C4-2B (cell line): ENCODE measurements at regions not wholly inside any gene's neighbourhood (a gene's known extent, or its start where the extent isn't known, plus 50 kb on each side); places are given as distances from the start of the nearest gene placed in this dataset.

Source experiments
- H3K27ac ChIP-seq: fragments of 450-650 bp; 2 replicates; pipeline ENCODE4 v1.5.1; 2017
- ZFX ChIP-seq: fragments of 450-650 bp; IDR thresholded peaks from 2 replicates; pipeline ENCODE4 v1.6.1; 2017
- TF ChIP-seq, protein P1 (sequence below): fragments of 450-650 bp; conservative IDR thresholded peaks from 2 replicates; pipeline ENCODE4 v1.5.1; 2017; ENCODE audit warnings: mild to moderate bottlenecking

DNA sequence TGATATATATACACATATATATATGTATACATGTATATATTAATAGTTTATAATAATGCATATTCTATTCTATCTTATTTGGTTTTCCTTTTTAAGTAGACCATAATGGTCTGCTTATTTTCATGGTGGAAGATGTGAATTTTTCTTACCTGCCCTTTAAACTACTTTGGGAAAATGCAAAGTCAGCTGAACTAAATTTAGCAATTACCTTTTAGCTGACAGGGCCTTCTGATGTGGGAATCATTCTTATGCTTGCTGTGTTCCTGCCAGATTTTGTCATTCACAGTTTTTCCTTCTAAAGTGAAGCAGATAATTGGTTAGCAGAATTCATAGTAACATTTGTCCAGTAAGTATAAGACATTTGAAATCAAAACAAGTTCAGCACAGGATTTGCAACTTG is 63.2 kb upstream of the SAMSN1 start:
- no peak overlapping the region for H3K27ac ChIP-seq

DNA sequence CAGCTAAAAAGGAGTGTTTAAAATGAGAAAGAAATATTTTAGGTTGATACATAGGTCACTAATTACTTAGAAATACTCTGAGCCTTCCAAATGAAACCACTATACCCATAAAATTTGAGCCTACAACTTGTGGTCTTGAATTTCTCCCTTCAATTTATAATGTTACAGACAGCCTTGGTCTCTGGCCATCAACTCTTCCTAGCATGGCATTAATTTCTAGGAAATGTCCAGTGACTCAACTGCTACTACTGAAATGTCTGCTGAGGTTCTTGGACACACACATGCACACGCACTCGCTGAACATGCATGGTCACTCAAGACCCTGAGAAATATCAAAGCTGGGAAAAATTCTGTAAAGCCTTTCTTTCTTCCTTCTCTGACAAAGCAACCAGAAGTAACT is 61.1 kb upstream of the SAMSN1 start:
- no peak overlapping the region for H3K27ac ChIP-seq
- TF ChIP-seq, protein P1, sequence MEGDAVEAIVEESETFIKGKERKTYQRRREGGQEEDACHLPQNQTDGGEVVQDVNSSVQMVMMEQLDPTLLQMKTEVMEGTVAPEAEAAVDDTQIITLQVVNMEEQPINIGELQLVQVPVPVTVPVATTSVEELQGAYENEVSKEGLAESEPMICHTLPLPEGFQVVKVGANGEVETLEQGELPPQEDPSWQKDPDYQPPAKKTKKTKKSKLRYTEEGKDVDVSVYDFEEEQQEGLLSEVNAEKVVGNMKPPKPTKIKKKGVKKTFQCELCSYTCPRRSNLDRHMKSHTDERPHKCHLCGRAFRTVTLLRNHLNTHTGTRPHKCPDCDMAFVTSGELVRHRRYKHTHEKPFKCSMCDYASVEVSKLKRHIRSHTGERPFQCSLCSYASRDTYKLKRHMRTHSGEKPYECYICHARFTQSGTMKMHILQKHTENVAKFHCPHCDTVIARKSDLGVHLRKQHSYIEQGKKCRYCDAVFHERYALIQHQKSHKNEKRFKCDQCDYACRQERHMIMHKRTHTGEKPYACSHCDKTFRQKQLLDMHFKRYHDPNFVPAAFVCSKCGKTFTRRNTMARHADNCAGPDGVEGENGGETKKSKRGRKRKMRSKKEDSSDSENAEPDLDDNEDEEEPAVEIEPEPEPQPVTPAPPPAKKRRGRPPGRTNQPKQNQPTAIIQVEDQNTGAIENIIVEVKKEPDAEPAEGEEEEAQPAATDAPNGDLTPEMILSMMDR = no peak
- TF ChIP-seq ZFX = no peak

More for the DNA sequence above, 63.2 kb upstream of the SAMSN1 start:
- TF ChIP-seq ZFX = no peak
- TF ChIP-seq, protein P1 = no peak

DNA sequence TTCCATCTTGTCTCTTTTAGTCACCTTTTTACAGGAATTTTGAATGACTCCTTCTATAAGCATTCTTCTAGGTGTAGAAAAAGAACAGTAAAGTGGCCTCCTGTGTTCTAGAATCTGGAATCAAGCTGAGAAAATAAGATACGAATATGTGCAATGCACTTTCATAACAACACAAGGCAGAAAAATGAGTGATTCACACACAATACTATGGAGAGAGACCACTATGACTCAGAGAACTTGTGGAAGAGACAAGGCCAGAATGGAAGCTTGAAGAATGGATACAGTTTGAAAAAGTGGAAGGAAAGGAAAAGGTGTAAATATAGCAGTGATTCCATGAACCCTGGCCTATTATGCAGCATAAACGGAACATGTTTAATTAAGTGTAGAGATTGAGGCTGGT is 57.1 kb upstream of the SAMSN1 start:
- no peak overlapping the region for H3K27ac ChIP-seq
- no peak for TF ChIP-seq ZFX
- TF ChIP-seq, protein P1 = no peak

DNA sequence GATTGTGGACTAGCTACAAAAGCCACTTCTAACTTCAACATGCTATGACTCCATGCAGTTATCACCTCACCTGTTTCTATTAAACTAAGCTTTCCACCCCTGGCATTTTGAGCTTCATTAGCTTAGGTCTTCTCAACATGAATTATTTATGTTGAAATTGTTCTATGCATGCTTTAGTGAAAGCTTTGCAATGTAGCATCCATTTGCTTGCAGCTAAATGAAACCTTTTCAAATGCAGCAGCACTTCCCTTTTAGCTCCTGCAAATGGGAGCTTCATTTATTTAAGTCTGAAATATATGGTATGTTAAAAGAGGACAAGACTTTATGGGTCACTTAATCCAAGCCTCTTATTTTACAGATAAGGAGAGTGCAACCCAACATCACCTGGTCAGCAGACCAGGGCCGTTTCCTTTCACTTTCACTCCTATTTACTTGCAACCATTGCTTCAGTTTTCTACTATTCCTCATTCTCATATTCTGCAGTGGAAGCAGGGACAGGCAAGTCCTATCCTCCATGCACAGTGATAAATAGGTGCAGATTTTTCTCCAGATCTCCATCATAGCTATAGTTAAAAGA is 56.4 kb upstream of the SAMSN1 start:
- H3K27ac ChIP-seq = no peak overlapping the region
- TF ChIP-seq, protein P1 = no peak
- TF ChIP-seq ZFX = no peak

DNA sequence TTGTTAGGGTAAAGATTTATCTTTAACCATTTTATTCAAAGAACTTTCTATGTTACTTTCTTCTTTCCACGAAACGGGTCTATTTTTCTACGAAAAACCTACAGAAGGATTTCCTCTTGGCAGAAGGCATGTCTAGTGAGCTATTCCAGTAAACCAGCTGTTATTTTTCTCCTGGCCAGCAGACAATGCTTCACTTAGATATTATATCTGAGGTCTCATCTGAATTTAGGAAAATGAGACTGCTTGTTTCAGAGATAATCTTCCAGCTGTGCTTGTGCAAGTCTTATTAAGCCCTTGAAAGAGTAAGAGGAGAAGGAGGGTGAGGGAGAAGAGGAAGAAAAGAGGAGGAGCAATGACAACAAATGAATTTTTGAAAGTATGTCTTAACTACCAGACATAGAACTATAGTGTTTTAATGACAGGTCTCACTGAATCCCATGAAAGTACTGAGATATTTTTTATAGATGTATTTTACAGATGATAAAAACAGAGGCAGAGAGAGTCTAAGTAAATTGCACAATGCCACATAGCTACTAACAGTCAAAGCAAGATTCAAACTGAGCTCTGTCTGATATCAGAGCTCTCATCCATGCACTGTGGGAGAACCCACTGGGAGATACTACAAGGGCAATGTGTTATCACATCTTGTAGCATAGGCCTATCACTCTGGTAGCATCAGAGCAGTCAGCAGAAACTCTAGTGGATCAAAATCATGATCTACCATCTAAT is 54.6 kb upstream of the SAMSN1 start:
- no peak overlapping the region for H3K27ac ChIP-seq

DNA sequence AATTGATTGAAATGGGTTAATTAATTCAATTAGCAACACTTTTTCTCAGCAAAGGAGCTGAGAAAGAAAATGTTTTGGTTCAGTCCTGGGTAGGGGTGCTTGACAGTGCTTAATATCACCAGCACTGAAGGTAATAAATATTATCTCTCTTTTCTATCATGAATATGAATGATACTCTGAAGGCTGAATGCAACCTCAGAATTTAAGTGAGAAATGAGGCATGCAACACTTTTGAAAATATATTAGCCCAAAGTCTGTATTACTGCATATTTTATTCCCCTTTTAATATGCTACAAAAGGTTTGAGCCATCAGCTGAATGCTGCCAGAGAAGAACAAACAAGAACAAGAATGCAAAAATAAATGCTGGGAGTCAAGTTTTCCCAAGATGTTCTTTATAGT is 52.0 kb upstream of the SAMSN1 start:
- TF ChIP-seq, protein P1 = no peak
- H3K27ac ChIP-seq = no peak overlapping the region

More for the DNA sequence above, 54.6 kb upstream of the SAMSN1 start:
- TF ChIP-seq ZFX = no peak
- TF ChIP-seq, protein P1 = no peak
